ENCODE measurements at regions not wholly inside any gene's neighbourhood (a gene's known extent, or its start where the extent isn't known, plus 50 kb on each side); places are given as distances from the start of the nearest gene placed in this dataset.
"Not testable (repeated sequence)": the region's sequence is repeated elsewhere in the genome, so short reads cannot be mapped to it uniquely, and the experiment has no call there.

GRCh38 chr3:118162627-118163588 lies 871.7 kb downstream of the IGSF11 start:
- not testable (repeated sequence) for TF ChIP-seq CTCF (IDR thresholded peaks at IDR 0.05 in 4 of 5, conservative IDR thresholded peaks at IDR 0.05 in 1 of 5); POLR2A (IDR thresholded peaks at IDR 0.05)

Measured in gastrocnemius medialis (tissue), 4 donors.